ENCODE measurements at regions not wholly inside any gene's neighbourhood (a gene's known extent, or its start where the extent isn't known, plus 50 kb on each side); places are given as distances from the start of the nearest gene placed in this dataset.

DNA sequence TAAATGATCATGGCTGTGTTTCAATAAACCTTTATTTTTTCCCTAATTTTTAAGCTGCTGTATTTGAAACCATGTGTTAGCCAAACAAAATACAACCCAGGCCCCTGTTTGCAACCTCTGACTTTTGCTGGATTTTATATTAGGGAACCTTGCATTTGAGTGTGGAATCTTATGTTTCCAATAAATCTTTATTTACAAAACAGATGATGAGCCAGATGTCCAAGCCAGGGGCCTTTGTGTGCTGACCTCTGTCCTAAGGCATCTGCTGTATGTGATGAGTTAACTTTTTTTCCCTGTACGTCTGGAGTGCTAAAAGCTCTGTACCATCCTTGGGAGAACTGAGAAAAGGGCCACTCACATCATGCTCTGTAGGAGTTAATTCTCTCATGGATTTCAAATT, 162.9 kb downstream of the TRIB2 start:
- ChIA-PET CTCF (no interaction called here), POLR2A (interaction anchor here (0.6 kb wide), 1 partner anchor 1415 kb away, joined by 4 read pairs; no protein-coding TSS in a partner anchor), SMC1A (ENCODE audit: uncharacterized antibody, unreplicated experiment) (no interaction called here), RAD21 (ENCODE audit: unreplicated experiment) (no interaction called here)
- no peak overlapping the region for H3K4me3 ChIP-seq
- FAIRE-seq = no peak
- intact Hi-C loops (cut with micrococcal nuclease; ENCODE audit: unreplicated experiment) = no loop called here
- no peaks in the 10 kb centered on the region for H4K20me1 ChIP-seq (ENCODE audit: control insufficient read depth, insufficient read depth)
- no peaks in the 10 kb centered on the region; a peak in 1 of 4 replicates for H3K27me3 ChIP-seq (replicated peaks in 1 of 2; ENCODE audit: control insufficient read depth in 2 of 2, insufficient read depth in 2 of 2, low read length in 1 of 2)
- H2AFZ ChIP-seq (ENCODE audit: control insufficient read depth, low read depth, low read length) = no peak overlapping the region
- ATAC-seq = no peak
- no peaks in the 10 kb centered on the region for H3K4me1 ChIP-seq (ENCODE audit: control insufficient read depth, insufficient read depth, low read length)
- BruUV-seq (replicated peaks) = no TSS peak
- no peaks in the 10 kb centered on the region for H3K79me2 ChIP-seq (ENCODE audit: control insufficient read depth, insufficient read depth, low read length)
- WGBS (ENCODE audit: insufficient coverage, insufficient replicate concordance, low lambda C conversion rate, missing lambda C conversion rate) = 5% methylated on average over 1 of the region's 1 CpG
- no peaks in the 10 kb centered on the region for H3K36me3 ChIP-seq (ENCODE audit: control insufficient read depth in 2 of 2, insufficient read depth in 2 of 2, low read length in 1 of 2)
- in situ Hi-C loops (cut with MboI) = no loop called here
- H3K4me2 ChIP-seq (ENCODE audit: control insufficient read depth, insufficient read depth) = no peak overlapping the region
- no peak overlapping the region for H3K27ac ChIP-seq (ENCODE audit: control insufficient read depth, insufficient read depth)
- TF ChIP-seq RAD51 (IDR thresholded peaks at IDR 0.05) (no peak), ZNF217 (IDR thresholded peaks at IDR 0.05) (no peak), SREBF2 (IDR thresholded peaks at IDR 0.05; ENCODE audit: low read length) (no peak), ZSCAN29 (IDR thresholded peaks at IDR 0.05) (no peak), ASH2L (IDR thresholded peaks at IDR 0.05; ENCODE audit: borderline replicate concordance, low read depth) (no peak), SREBF1 (IDR thresholded peaks at IDR 0.05; ENCODE audit: low read length) (no peak), TBL1XR1 (IDR thresholded peaks at IDR 0.05; ENCODE audit: low read depth, low read length) (no peak)
- TF ChIP-seq, protein P1, sequence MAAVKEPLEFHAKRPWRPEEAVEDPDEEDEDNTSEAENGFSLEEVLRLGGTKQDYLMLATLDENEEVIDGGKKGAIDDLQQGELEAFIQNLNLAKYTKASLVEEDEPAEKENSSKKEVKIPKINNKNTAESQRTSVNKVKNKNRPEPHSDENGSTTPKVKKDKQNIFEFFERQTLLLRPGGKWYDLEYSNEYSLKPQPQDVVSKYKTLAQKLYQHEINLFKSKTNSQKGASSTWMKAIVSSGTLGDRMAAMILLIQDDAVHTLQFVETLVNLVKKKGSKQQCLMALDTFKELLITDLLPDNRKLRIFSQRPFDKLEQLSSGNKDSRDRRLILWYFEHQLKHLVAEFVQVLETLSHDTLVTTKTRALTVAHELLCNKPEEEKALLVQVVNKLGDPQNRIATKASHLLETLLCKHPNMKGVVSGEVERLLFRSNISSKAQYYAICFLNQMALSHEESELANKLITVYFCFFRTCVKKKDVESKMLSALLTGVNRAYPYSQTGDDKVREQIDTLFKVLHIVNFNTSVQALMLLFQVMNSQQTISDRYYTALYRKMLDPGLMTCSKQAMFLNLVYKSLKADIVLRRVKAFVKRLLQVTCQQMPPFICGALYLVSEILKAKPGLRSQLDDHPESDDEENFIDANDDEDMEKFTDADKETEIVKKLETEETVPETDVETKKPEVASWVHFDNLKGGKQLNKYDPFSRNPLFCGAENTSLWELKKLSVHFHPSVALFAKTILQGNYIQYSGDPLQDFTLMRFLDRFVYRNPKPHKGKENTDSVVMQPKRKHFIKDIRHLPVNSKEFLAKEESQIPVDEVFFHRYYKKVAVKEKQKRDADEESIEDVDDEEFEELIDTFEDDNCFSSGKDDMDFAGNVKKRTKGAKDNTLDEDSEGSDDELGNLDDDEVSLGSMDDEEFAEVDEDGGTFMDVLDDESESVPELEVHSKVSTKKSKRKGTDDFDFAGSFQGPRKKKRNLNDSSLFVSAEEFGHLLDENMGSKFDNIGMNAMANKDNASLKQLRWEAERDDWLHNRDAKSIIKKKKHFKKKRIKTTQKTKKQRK (IDR thresholded peaks at IDR 0.05; ENCODE audit: low read depth, low read length) = no peak
- no peak overlapping the region for H3K9ac ChIP-seq (ENCODE audit: control insufficient read depth, insufficient read depth, low read length)
- H3K9me3 ChIP-seq (replicated peaks; ENCODE audit: control insufficient read depth, insufficient read depth, low read length) = no peaks in the 10 kb centered on the region
- no peak for DNase-seq (ENCODE audit: low read depth, low spot score)
